ENCODE measurements at regions not wholly inside any gene's neighbourhood (a gene's known extent, or its start where the extent isn't known, plus 50 kb on each side); places are given as distances from the start of the nearest gene placed in this dataset.

- no peak for TF ChIP-seq CTCF (IDR thresholded peaks at IDR 0.05; ENCODE audit: partially characterized antibody, unreplicated experiment)
- Mint-ChIP-seq H3K9me3 (ENCODE audit: unreplicated experiment) (no peaks in the 10 kb centered on the region), H3K27me3 (ENCODE audit: unreplicated experiment) (no peaks in the 10 kb centered on the region), H3K4me1 (ENCODE audit: low read depth, unreplicated experiment) (no peaks in the 10 kb centered on the region), H3K27ac (ENCODE audit: unreplicated experiment) (no peak overlapping the region), H3K4me3 (ENCODE audit: unreplicated experiment) (no peak overlapping the region), H3K36me3 (ENCODE audit: unreplicated experiment) (peaks cover 17% of the 10 kb centered on the region)
- no peak for DNase-seq
These were observed 78.0 kb upstream of the GUCA2B start for GRCh38 chr1:42075179-42075578.

DNA sequence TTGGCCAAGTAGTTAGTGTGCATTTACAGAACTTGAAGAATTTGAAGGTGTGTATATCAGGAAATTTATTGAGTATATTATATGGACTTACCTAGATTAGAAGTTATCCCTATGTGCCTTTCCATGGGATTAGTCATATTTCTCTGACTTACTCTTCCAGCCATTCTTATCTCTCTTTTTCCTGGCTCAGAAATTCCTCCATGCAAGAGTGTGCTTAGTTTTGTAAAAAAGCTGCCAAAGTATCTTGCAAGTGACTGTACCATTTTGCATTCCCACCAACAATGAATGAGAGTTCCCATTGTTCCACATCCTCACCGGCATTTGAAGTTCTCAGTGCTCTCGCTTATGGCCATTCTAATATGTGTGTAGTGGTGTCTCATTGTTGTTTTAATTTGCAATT, 82.2 kb upstream of the GUCA2B start:
- no peak overlapping the region for H3K4me3 Mint-ChIP-seq (ENCODE audit: unreplicated experiment)
- peaks cover 2% of the 10 kb centered on the region for H3K27me3 Mint-ChIP-seq (ENCODE audit: unreplicated experiment)
- no peaks in the 10 kb centered on the region for H3K4me1 Mint-ChIP-seq (ENCODE audit: low read depth, unreplicated experiment)
- TF ChIP-seq CTCF (IDR thresholded peaks at IDR 0.05; ENCODE audit: partially characterized antibody, unreplicated experiment): no peak
- no peak overlapping the region for H3K27ac Mint-ChIP-seq (ENCODE audit: unreplicated experiment)
- no peaks in the 10 kb centered on the region for H3K9me3 Mint-ChIP-seq (ENCODE audit: unreplicated experiment)
- DNase-seq: no peak
- H3K36me3 Mint-ChIP-seq (ENCODE audit: unreplicated experiment): peaks cover 6% of the 10 kb centered on the region

DNA sequence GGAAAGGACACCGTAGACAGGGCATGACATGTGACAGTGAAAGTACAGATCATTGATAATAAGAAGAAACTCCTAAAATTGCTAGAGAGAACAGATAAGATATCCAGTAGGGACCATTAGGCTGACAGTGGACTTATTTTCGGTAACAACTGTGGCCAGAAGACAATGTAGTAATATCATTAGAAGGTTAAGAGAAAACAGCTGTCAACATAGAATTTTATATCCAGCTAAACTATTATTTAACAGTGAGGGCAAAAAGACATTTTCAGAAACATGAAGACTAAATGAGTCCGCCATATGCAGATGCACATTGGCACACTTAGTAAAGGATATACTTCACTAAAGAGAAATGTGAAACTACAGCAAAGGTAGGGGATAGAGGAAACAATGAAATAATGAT, 95.4 kb upstream of the GUCA2B start:
- Mint-ChIP-seq H3K36me3 (ENCODE audit: unreplicated experiment) (peaks cover 23% of the 10 kb centered on the region), H3K4me1 (ENCODE audit: low read depth, unreplicated experiment) (no peaks in the 10 kb centered on the region), H3K27me3 (ENCODE audit: unreplicated experiment) (peaks cover 3% of the 10 kb centered on the region), H3K4me3 (ENCODE audit: unreplicated experiment) (no peak overlapping the region), H3K27ac (ENCODE audit: unreplicated experiment) (no peak overlapping the region), H3K9me3 (ENCODE audit: unreplicated experiment) (peaks cover 3% of the 10 kb centered on the region)
- no peak for DNase-seq
- TF ChIP-seq CTCF (IDR thresholded peaks at IDR 0.05; ENCODE audit: partially characterized antibody, unreplicated experiment): no peak

GRCh38 chr1:42056460-42056859, 96.8 kb upstream of the GUCA2B start:
- no peak overlapping the region for H3K4me3 Mint-ChIP-seq (ENCODE audit: unreplicated experiment)

DNA sequence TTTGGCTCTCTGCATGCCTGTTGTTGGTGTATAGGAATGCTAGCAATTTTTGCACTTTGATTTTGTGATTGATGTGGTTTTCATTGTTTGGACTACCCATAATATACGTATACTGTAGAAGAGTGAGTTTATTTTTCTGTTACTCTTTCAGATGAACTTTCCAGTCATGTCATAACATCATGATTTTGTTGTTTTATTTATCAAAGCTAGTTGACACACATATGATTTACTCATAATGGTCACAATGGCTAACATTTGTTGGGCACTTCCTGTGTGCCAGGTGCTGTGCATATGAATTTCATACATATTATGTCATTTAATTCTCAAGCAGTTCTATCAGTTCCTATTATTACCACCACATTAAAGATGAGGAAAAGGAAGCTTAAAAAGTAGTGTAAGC, 98.1 kb upstream of the GUCA2B start:
- no peak for TF ChIP-seq CTCF (IDR thresholded peaks at IDR 0.05; ENCODE audit: partially characterized antibody, unreplicated experiment)
- Mint-ChIP-seq H3K36me3 (ENCODE audit: unreplicated experiment) (peaks cover 23% of the 10 kb centered on the region), H3K4me3 (ENCODE audit: unreplicated experiment) (no peak overlapping the region), H3K9me3 (ENCODE audit: unreplicated experiment) (peaks cover 2% of the 10 kb centered on the region), H3K27ac (ENCODE audit: unreplicated experiment) (no peak overlapping the region), H3K4me1 (ENCODE audit: low read depth, unreplicated experiment) (no peaks in the 10 kb centered on the region), H3K27me3 (ENCODE audit: unreplicated experiment) (peaks cover 3% of the 10 kb centered on the region)
- DNase-seq: no peak

More at GRCh38 chr1:42056460-42056859, 96.8 kb upstream of the GUCA2B start:
- no peak for TF ChIP-seq CTCF (IDR thresholded peaks at IDR 0.05; ENCODE audit: partially characterized antibody, unreplicated experiment)
- H3K9me3 Mint-ChIP-seq (ENCODE audit: unreplicated experiment): peaks cover 2% of the 10 kb centered on the region
- peaks cover 3% of the 10 kb centered on the region for H3K27me3 Mint-ChIP-seq (ENCODE audit: unreplicated experiment)
- DNase-seq: no peak
- H3K27ac Mint-ChIP-seq (ENCODE audit: unreplicated experiment): no peak overlapping the region
- no peaks in the 10 kb centered on the region for H3K4me1 Mint-ChIP-seq (ENCODE audit: low read depth, unreplicated experiment)
- peaks cover 23% of the 10 kb centered on the region for H3K36me3 Mint-ChIP-seq (ENCODE audit: unreplicated experiment)
